NCI-H1930 (cell line): ENCODE measurements at regions not wholly inside any gene's neighbourhood (a gene's known extent, or its start where the extent isn't known, plus 50 kb on each side); places are given as distances from the start of the nearest gene placed in this dataset.

Experiments
- DNase-seq, 2 experiments: peaks; one replicate each; lab custom pipeline; 2025; lab: John Stamatoyannopoulos, UW

DNA sequence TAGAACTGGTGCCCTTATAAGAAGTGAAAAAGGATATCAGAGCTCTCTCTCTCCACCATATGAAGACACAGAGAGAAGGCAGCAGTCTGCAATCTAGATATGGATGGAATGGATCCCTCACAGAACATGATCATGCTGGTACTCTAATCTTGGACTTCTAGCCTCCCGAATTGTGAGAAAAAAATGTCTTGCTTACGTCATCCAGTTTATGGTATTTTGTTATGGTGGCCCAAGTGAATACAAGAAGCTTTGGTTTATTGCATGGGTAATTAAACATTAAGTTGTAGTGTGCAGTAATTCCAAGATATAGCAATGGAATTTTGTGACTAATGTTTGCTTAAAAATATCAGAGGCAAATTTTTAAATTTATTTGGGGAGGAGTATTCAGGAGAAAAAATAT, 1667.4 kb upstream of the SLC39A10 start:
- no peak for DNase-seq

DNA sequence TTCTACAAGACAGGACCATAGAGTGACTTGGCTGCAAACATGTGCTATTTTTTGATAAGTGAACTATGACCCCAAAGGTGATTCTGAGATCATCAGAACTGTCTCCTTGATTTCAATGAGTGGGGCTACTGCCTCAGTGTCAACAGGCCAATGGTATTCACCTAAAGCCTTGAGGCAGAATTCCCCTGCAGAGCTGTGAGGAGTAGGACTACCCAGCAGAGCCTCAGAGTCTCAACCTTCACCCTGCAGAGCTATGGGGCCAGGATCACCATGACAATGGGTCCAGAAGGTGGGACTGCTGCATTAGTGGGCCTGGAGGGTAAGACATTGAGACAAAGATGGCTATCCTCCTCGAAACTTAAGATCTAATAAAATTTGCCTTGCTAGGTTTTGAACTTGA, 1668.2 kb upstream of the SLC39A10 start:
- DNase-seq: no peak

GRCh38 chr2:193985272-193985671, 1671.8 kb upstream of the SLC39A10 start:
- no peak for DNase-seq

DNA sequence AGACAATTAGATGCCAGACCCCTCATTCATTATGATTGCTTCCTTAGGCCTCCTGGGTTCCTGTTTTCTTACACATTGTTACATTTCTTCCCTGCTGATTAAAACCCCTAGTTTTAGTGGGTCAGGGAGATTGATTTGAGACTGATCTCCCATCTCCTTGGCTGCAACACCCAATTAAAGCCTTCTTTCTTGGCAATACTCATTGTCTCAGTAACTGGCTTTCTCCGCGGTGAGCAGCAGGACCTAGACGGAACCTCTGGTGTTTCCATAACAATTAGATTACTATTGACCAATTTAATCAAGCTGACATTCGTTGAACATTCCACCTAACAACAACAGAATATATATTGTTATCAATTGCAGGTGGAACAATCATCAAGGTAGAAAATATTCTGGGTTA, 1676.4 kb upstream of the SLC39A10 start:
- no peak for DNase-seq

DNA sequence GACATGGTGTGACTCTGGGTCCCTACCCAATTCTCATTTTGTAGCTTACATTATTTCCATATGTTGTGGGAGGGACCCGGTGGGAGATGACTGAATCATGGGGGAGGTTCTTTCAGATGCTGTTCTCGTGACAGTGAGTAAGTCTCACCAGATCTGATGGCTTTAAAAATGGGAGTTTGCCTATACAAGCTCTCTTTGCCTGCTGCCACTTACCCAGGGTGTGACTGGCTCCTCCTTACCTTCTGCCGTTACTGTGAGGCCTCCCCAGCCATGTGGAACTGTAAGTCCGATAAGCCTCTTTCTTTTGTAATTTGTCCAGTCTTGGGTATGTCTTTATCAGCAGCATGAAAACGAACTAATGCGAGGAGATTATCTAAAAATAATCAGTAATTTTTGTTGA, 1683.2 kb upstream of the SLC39A10 start:
- DNase-seq: no peak

DNA sequence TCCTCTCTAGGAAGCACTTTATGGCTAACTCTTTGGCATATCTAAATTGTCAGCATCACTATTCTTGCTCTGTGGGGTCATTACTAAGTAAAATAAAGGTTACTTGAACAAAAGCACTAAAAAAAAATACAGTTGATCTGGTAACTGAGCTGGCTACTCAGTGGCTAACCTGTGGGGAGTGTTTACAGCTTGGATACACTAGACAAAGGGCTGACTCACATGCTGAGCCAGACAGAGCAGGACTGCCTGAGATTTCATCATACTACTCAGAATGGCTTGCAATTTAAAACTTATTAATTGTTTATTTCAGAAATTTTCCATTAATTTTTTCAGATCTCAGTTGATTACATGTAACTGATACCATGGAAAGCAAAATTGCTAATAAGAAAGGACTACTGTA, 1690.4 kb upstream of the SLC39A10 start:
- DNase-seq: no peak

GRCh38 chr2:193965263-193965662, 1691.8 kb upstream of the SLC39A10 start:
- no peak for DNase-seq

- DNase-seq: no peak
These were observed 1693.4 kb upstream of the SLC39A10 start for GRCh38 chr2:193963472-193964119.

- DNase-seq: no peak
These were observed 1710.2 kb upstream of the SLC39A10 start for GRCh38 chr2:193946806-193947205.

GRCh38 chr2:193943406-193943960, 1713.5 kb upstream of the SLC39A10 start:
- DNase-seq: no peak

DNA sequence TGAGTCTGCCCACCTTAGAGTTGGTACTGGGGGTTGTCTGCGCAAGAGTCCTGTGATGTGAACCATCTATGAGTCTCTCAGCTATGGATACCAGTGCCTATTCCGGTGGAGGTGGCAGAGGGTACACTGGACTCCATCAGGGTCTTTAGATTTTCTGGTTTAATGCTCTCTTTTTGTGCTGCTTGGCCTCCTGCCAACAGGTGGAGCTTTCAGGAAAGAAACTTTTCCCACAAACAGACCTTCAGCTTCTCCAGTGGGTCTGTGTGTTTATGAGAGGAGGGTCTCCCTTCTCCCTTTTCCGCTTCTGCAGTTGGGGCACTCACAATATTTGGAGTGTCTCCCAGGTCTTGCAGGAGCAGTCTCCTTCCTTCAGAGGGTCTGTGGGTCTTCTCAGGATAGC, 1721.9 kb upstream of the SLC39A10 start:
- DNase-seq: no peak

DNA sequence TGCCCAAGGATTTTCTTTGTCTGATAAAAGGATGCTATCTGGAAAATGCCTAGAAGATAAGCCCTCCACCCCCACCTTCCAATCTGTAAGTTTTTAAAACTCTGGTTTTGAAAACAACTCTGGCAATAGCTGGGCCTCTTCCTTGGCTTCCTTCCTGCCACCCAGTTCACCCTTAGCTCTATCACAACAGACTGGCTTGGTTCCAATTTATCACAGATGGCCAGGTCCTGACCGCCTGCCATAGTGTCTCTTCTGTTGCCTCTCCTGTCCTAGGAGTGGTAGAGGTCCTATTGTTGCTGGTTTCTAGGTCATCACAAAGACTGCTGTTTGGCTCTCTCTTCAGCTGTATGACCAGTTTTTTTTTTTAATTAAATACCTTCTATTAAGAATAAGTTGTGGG, 1727.9 kb upstream of the SLC39A10 start:
- DNase-seq: no peak

DNA sequence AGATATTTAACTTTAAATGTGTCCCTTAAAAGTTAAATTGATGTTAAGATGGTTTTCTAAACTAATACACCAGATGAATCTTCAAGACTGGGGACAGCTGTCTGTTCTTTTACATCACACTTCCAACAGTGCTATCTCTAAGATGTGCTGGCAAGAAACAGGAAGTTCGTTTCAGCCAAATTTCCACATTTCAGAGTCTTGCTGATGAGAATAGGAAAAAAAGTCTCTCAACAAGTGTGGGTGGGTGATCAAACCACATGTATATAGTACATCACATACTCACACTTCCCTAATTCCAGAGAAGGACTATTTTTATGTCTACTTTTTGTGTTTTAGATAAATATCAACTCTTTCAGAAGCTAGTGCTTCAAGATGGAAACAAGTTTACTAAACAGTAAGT, 1712.8 kb upstream of the TMEFF2 start:
- DNase-seq: no peak

DNA sequence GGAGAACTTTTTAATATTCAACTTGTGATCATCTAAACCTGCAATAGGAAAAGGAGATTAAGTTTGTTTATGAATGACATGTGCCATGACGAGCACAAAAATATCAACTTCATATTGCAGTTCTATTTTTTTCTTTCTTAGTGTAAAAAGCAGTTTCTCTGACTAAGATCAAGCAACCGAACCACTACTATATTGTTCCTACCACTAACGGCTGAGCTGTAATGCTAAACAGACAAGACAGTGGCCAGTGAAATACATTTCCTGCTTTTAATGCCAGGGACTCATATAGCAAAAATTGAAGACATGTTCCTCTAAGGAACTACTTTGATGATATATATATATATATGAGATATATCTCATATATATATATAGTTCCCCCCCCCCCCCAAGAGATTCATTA, 1705.6 kb upstream of the TMEFF2 start:
- no peak for DNase-seq

- no peak for DNase-seq
These were observed 1700.5 kb upstream of the TMEFF2 start for GRCh38 chr2:193895226-193895625.

- no peak for DNase-seq
These were observed 1699.3 kb upstream of the TMEFF2 start for GRCh38 chr2:193894081-193894480.

- DNase-seq: no peak
These were observed 1696.3 kb upstream of the TMEFF2 start for GRCh38 chr2:193891023-193891422.

DNA sequence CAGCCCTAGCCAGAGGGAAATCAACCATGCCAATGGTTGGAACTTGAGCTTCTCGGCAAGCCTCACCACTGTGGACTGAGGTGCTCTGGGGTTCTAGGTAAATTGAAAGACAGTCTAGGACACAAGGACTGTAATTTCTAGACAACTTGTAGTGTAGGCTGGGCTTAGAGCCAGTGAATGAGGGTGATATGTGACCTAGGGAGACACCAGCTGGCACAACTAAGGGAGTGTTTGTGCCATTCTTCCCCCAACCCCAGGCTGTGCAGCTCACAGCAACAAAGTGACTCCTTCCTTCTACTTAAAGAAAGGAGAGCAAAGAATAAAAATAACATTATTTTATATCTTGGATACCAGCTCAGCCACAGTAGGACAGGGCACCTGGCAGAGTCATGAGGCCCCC, 1690.7 kb upstream of the TMEFF2 start:
- DNase-seq: no peak

DNA sequence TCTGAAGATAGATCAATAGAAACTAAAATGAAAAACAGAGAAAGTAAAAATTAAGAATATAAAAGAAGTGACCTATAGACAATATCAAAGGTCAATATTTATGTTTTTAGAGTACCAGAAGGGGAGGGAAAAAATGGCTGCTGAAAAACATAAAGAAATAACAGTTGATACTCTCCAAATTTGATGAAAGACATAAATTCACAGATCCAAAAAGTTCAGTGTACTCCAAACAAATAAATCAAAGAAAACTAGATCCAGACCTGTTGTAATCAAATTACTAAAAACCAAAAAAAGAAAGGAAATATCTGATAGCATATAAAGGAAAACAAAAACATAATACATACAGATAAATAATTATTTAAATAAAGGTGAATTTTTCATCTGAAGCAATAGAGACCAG, 1689.1 kb upstream of the TMEFF2 start:
- no peak for DNase-seq

- DNase-seq: no peak
These were observed 1682.2 kb upstream of the TMEFF2 start for GRCh38 chr2:193876980-193877379.

DNA sequence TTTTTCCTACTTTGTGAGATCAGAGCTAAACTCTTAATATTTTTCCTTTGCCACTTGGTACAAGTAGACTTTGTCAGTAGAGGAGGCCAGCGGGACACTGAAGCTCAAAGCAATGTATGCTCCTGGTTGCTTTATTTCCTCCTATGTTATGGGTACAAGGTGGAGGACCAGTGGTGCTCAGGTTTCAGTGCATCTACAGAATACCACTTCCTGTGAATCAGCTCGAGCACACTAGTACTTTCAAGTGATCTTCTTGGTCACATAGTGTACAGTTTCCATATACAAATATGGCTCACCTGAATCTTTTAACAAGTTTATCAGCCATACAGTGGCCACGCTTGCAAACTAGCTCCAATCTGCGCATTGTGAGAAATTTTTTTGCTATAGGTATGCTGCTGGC, 1674.8 kb upstream of the TMEFF2 start:
- DNase-seq: no peak

DNA sequence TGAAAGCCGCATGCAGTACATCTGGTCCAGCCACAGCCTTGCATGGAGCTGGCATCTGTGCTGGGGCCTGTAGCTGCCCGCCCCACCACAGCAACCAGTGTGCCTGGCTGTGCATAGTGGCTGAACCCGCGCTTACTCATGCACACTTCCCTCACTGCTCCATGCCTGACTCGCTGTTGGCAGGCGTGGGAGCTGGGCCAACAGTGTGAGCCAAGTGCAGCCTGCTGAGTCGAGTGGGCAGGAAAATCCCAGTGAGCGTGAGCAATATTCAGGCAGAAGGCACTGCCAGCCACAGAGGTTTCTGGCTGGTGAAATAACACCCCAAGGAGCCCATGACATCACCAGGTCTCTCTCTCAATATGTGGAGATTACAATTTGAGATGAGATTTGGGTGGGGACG, 1674.1 kb upstream of the TMEFF2 start:
- DNase-seq: no peak

DNA sequence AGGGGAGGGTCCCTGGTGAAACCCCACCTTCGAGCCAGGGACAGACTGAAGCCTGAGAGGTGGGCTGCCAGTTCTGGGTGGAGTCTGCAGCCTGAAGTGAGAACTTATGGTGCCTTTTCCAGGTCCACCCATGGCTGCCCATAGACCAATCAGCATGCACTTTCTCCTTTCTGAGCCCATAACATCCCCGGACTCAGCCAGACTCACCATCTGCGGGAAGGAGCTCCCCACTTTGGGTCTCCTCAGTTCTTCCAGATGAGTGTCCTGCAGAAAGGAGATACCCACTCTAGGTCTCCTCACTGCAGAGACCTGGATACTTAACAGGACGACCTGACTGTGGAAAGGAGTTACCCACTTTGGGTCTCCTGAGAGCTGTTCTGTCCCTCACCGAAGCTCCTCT, 1673.4 kb upstream of the TMEFF2 start:
- no peak for DNase-seq

DNA sequence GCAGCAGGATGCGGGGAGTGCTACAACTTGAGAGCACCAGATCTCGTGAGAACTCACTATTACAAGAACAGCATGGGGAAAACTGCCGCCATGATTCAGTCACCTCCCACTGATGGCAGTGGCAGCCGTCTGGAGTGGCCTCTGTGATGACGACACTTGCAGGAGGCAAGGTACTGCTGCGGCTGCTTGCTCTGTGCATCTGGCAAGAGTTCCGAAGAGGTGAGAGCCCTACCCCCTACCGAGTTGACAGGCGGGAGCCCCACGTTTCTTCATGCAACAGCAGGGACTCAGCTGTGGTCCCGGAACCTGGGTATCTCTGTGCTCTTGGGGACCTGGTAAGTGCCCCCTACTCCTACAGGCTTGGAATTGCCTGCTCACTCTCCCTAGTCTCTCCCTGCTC, 1672.7 kb upstream of the TMEFF2 start:
- no peak for DNase-seq
